H9 (cell line): ENCODE measurements at regions not wholly inside any gene's neighbourhood (a gene's known extent, or its start where the extent isn't known, plus 50 kb on each side); places are given as distances from the start of the nearest gene placed in this dataset.

Source experiments
- DNase-seq: peaks from one replicate; pipeline ENCODE4 v3.0.0-alpha.2; 2017
- H2AFZ ChIP-seq: one replicate; pipeline ENCODE4 v1.6.1; 2013; ENCODE audit warnings: mild to moderate bottlenecking, low read length, control low read depth, moderate library complexity
- H2AK5ac ChIP-seq: 2 replicates; pipeline ENCODE4 v1.6.1; 2013; ENCODE audit warnings: low read length, control low read depth, mixed read lengths; ENCODE audit not compliant: insufficient read length
- H2BK120ac ChIP-seq: one replicate; pipeline ENCODE4 v1.6.1; 2013; ENCODE audit warnings: low read depth, mild to moderate bottlenecking, low read length, control low read depth, inconsistent platforms; ENCODE audit not compliant: poor library complexity, severe bottlenecking
- H2BK12ac ChIP-seq: 2 replicates; pipeline ENCODE4 v1.6.1; 2013; ENCODE audit warnings: low read length, control low read depth, mixed read lengths, low read depth; ENCODE audit not compliant: insufficient read length
- H2BK15ac ChIP-seq: 2 replicates; pipeline ENCODE4 v1.6.1; 2013; ENCODE audit warnings: low read depth, low read length, control low read depth
- H2BK20ac ChIP-seq: one replicate; pipeline ENCODE4 v1.6.1; 2013; ENCODE audit warnings: low read depth, mild to moderate bottlenecking, low read length, control low read depth, inconsistent platforms; ENCODE audit not compliant: poor library complexity, severe bottlenecking
- H2BK5ac ChIP-seq: 2 replicates; pipeline ENCODE4 v1.6.1; 2013; ENCODE audit warnings: low read length, control low read depth, mixed read lengths; ENCODE audit not compliant: insufficient read length
- H3K14ac ChIP-seq: 2 replicates; pipeline ENCODE4 v1.6.1; 2013; ENCODE audit warnings: low read length, control low read depth; ENCODE audit not compliant: insufficient read depth
- H3K18ac ChIP-seq: 2 replicates; pipeline ENCODE4 v1.6.1; 2013; ENCODE audit warnings: low read depth, mild to moderate bottlenecking, mixed read lengths, low read length, control low read depth; ENCODE audit not compliant: insufficient read length
- H3K23ac ChIP-seq: 2 replicates; pipeline ENCODE4 v1.6.1; 2013; ENCODE audit warnings: low read length, control low read depth, mixed read lengths, low read depth; ENCODE audit not compliant: insufficient read length
- H3K23me2 ChIP-seq: 2 replicates; pipeline ENCODE4 v1.6.1; 2013; ENCODE audit warnings: low read depth, mild to moderate bottlenecking, mixed read lengths, low read length, control low read depth; ENCODE audit not compliant: insufficient read length, poor library complexity, severe bottlenecking
- H3K27ac ChIP-seq: 2 replicates; pipeline ENCODE4 v1.5.1; 2013; ENCODE audit warnings: low read length, control low read depth, mixed read lengths, low read depth; ENCODE audit not compliant: insufficient read length
- H3K27me3 ChIP-seq: 2 replicates; pipeline ENCODE4 v1.6.1; 2013; ENCODE audit warnings: low read length, control low read depth, inconsistent platforms; ENCODE audit not compliant: insufficient read depth
- H3K4ac ChIP-seq: 2 replicates; pipeline ENCODE4 v1.6.1; 2013; ENCODE audit warnings: low read depth, mild to moderate bottlenecking, control low read depth, inconsistent platforms, low read length, moderate library complexity
- H3K4me1 ChIP-seq: 2 replicates; pipeline ENCODE4 v1.6.1; 2013; ENCODE audit warnings: low read length, control low read depth, inconsistent platforms; ENCODE audit not compliant: insufficient read depth
- H3K4me2 ChIP-seq: 2 replicates; pipeline ENCODE4 v1.6.1; 2013; ENCODE audit warnings: low read length, control low read depth, mixed read lengths; ENCODE audit not compliant: insufficient read length, insufficient read depth
- H3K56ac ChIP-seq: 2 replicates; pipeline ENCODE4 v1.6.1; 2013; ENCODE audit warnings: low read depth, mild to moderate bottlenecking, mixed read lengths, low read length, control low read depth; ENCODE audit not compliant: insufficient read length
- H3K79me1 ChIP-seq: 2 replicates; pipeline ENCODE4 v1.6.1; 2013; ENCODE audit warnings: low read depth, mild to moderate bottlenecking, moderate library complexity, low read length, control low read depth, inconsistent platforms; ENCODE audit not compliant: insufficient read depth, poor library complexity, severe bottlenecking
- H3K79me2 ChIP-seq: 2 replicates; pipeline ENCODE4 v1.6.1; 2013; ENCODE audit warnings: low read length, control low read depth, inconsistent platforms; ENCODE audit not compliant: insufficient read depth
- H3K9ac ChIP-seq: 2 replicates; pipeline ENCODE4 v1.6.1; 2013; ENCODE audit warnings: low read length, control low read depth, mixed read lengths; ENCODE audit not compliant: insufficient read length; ENCODE audit errors: extremely low read depth
- H3K9me3 ChIP-seq: one replicate; pipeline ENCODE4 v1.6.1; 2013; ENCODE audit warnings: low read depth, low read length, inconsistent platforms; ENCODE audit not compliant: control insufficient read depth
- H3T11ph ChIP-seq: one replicate; pipeline ENCODE4 v1.6.1; 2013; ENCODE audit warnings: mild to moderate bottlenecking, low read length, control low read depth, inconsistent platforms
- H4K20me1 ChIP-seq: one replicate; pipeline ENCODE4 v1.6.1; 2013; ENCODE audit not compliant: control insufficient read depth, insufficient read length, insufficient read depth
- H4K5ac ChIP-seq: 2 replicates; pipeline ENCODE4 v1.6.1; 2013; ENCODE audit warnings: low read depth, mild to moderate bottlenecking, mixed read lengths, low read length, control low read depth; ENCODE audit not compliant: insufficient read length
- H4K8ac ChIP-seq: replicated peaks from 2 replicates; pipeline ENCODE4 v1.6.1; 2013; ENCODE audit warnings: low read length, control low read depth, mixed read lengths, low read depth; ENCODE audit not compliant: insufficient read length
- H4K91ac ChIP-seq: 2 replicates; pipeline ENCODE4 v1.6.1; 2013; ENCODE audit warnings: low read depth, mild to moderate bottlenecking, moderate library complexity, mixed read lengths, low read length, control low read depth; ENCODE audit not compliant: insufficient read length
- H3K27ac Mint-ChIP-seq, 3 experiments: 2 replicates in 2 of 3; 3 replicates in 1 of 3; pipeline ENCODE4 v1.8.0; 2020 to 2021; ENCODE audit warnings: mixed read lengths in 3 of 3, mild to moderate bottlenecking in 1 of 3, moderate library complexity in 1 of 3
- H3K27me3 Mint-ChIP-seq: 2 replicates; pipeline ENCODE4 v1.8.0; 2021; ENCODE audit warnings: low read depth, mild to moderate bottlenecking, moderate library complexity, mixed read lengths
- H3K36me3 Mint-ChIP-seq, 3 experiments: 2 replicates in 2 of 3; 3 replicates in 1 of 3; pipeline ENCODE4 v1.8.0; 2020 to 2021; ENCODE audit warnings: low read depth in 3 of 3, mixed read lengths in 3 of 3; ENCODE audit not compliant: insufficient read depth in 1 of 3
- H3K4me1 Mint-ChIP-seq, 2 experiments: 2 replicates each; pipeline ENCODE4 v1.8.0; 2020; ENCODE audit warnings: mixed read lengths in 2 of 2
- H3K4me3 Mint-ChIP-seq, 2 experiments: 2 replicates in 1 of 2; 3 replicates in 1 of 2; pipeline ENCODE4 v1.8.0; 2020 to 2021; ENCODE audit warnings: mild to moderate bottlenecking in 2 of 2, mixed read lengths in 2 of 2, moderate library complexity in 1 of 2
- H3K9me3 Mint-ChIP-seq, 2 experiments: 2 replicates in 1 of 2; 3 replicates in 1 of 2; pipeline ENCODE4 v1.8.0; 2020; ENCODE audit warnings: mild to moderate bottlenecking in 2 of 2, mixed read lengths in 2 of 2, moderate library complexity in 1 of 2
- WGBS: extraction: QIAGEN DNeasy Blood & Tissue Kit; methylation state at CpG from one replicate; pipeline ENCODE4 v1.1.7; 2013; ENCODE audit warnings: missing lambda C conversion rate, low lambda C conversion rate, mixed read lengths; ENCODE audit not compliant: insufficient read length; ENCODE audit errors: extremely low coverage; 5-methylcytosine and 5-hydroxymethylcytosine counted together
- TF ChIP-seq, protein P1 (sequence below): fragments of 200-600 bp; sonication (generic); conservative IDR thresholded peaks from 3 replicates; pipeline ENCODE4 v1.8.0; 2021; ENCODE audit warnings: antibody characterized with exemption, mild to moderate bottlenecking

DNA sequence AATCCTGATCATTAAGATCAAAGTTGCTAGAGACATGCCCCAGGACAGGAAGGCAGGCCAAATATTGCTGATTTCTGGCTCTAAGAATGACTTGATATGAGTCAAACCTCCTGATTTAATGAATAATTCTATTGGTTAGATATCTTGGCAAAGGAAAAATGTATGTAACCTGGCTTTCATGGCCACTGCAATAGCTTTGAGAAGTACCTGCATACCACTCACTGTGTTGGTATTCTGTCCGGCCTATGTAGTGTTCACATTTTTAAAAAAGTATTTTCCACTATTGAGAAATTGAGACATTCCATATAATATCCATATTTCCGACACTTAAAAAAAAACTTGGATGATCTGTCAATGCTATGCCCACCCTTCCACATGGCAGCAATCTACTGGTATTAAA lies 283.1 kb upstream of the SOX5 start:
- no peak overlapping the region for H4K91ac ChIP-seq
- H3K9me3 ChIP-seq = no peaks in the 10 kb centered on the region
- no peak overlapping the region for H2BK20ac ChIP-seq
- no peak overlapping the region for H3K14ac ChIP-seq
- Mint-ChIP-seq H3K9me3 (no peaks in the 10 kb centered on the region), H3K4me3 (no peak overlapping the region), H3K27ac (no peak overlapping the region), H3K27me3 (peaks cover 3% of the 10 kb centered on the region), H3K36me3 (no peaks in the 10 kb centered on the region; a peak in 1 of 7 replicates), H3K4me1 (peaks cover 33 to 36% of the 10 kb centered on the region in 2 experiments)
- H3K9ac ChIP-seq = no peak overlapping the region
- no CpG with 5 or more reads among the region's 2 CpGs for WGBS
- H3K4ac ChIP-seq = no peak overlapping the region
- H3K27me3 ChIP-seq = no peaks in the 10 kb centered on the region
- no peaks in the 10 kb centered on the region for H3K79me2 ChIP-seq
- H4K5ac ChIP-seq = no peak overlapping the region
- H2BK12ac ChIP-seq = no peak overlapping the region
- H3K27ac ChIP-seq = no peak overlapping the region
- no peak overlapping the region for H4K8ac ChIP-seq
- H3K4me2 ChIP-seq = no peak overlapping the region
- no peak for DNase-seq
- H3K23ac ChIP-seq = no peak overlapping the region
- peaks cover 3% of the 10 kb centered on the region; the same call in 1 of the 2 replicates for H3K4me1 ChIP-seq
- no peak overlapping the region for H3T11ph ChIP-seq
- no peak overlapping the region for H2BK120ac ChIP-seq
- no peak overlapping the region for H2AK5ac ChIP-seq
- H3K56ac ChIP-seq = no peak overlapping the region
- no peaks in the 10 kb centered on the region for H4K20me1 ChIP-seq
- no peak overlapping the region for H2BK15ac ChIP-seq
- TF ChIP-seq, protein P1, sequence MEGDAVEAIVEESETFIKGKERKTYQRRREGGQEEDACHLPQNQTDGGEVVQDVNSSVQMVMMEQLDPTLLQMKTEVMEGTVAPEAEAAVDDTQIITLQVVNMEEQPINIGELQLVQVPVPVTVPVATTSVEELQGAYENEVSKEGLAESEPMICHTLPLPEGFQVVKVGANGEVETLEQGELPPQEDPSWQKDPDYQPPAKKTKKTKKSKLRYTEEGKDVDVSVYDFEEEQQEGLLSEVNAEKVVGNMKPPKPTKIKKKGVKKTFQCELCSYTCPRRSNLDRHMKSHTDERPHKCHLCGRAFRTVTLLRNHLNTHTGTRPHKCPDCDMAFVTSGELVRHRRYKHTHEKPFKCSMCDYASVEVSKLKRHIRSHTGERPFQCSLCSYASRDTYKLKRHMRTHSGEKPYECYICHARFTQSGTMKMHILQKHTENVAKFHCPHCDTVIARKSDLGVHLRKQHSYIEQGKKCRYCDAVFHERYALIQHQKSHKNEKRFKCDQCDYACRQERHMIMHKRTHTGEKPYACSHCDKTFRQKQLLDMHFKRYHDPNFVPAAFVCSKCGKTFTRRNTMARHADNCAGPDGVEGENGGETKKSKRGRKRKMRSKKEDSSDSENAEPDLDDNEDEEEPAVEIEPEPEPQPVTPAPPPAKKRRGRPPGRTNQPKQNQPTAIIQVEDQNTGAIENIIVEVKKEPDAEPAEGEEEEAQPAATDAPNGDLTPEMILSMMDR = no peak
- no peak overlapping the region for H3K18ac ChIP-seq
- no peaks in the 10 kb centered on the region for H3K23me2 ChIP-seq
- H2BK5ac ChIP-seq = no peak overlapping the region
- no peak overlapping the region for H2AFZ ChIP-seq
- H3K79me1 ChIP-seq = no peaks in the 10 kb centered on the region
